HepG2 (cell line): ENCODE measurements at regions not wholly inside any gene's neighbourhood (a gene's known extent, or its start where the extent isn't known, plus 50 kb on each side); places are given as distances from the start of the nearest gene placed in this dataset.

Source experiments
- ATAC-seq: fragments of 200-7000 bp; cut with Tn5 transposase; 3 replicates; pipeline ENCODE4 v1.9.1; 2020; ENCODE audit warnings: mild to moderate bottlenecking, moderate library complexity
- BruUV-seq: library from RNA; stranded (reverse); fragments of 400-500 nt; replicated peaks from 2 replicates; lab custom pipeline; 2021; lab: Mats Ljungman, UMichigan
- CTCF ChIA-PET: fragments of 300-600 bp; formaldehyde crosslinking; extraction: SDS; loops from one replicate; lab custom pipeline; 2021; ENCODE audit warnings: low total read pairs, inconsistent platforms, low intra/inter-chr PET ratio; lab: Yijun Ruan, JAX
- POLR2A ChIA-PET: fragments of 350-600 bp; sonication (Branson Sonifier 250); formaldehyde crosslinking; loops from one replicate; lab custom pipeline; 2020; ENCODE audit warnings: antibody characterized with exemption, inconsistent platforms; lab: Yijun Ruan, JAX
- DNase-seq: peaks from one replicate; pipeline ENCODE4 v3.0.0-alpha.2; 2015; ENCODE audit warnings: low spot score
- FAIRE-seq: peaks from 3 replicates; lab custom pipeline; 2011; peaks lifted over from hg19 to GRCh38; lab: Jason Lieb, UNC
- H2AFZ ChIP-seq: one replicate; pipeline ENCODE4 v1.6.1; 2011; ENCODE audit warnings: low read length, inconsistent platforms
- H3K27ac ChIP-seq: fragments of 300-600 bp; 3 replicates; pipeline ENCODE4 v1.8.0; 2011; ENCODE audit warnings: mixed run types, mild to moderate bottlenecking, mixed read lengths, low read length, inconsistent platforms; ENCODE audit not compliant: insufficient read depth; ENCODE audit errors: extremely low read length
- H3K27me3 ChIP-seq, 2 experiments: fragments of 200-600 bp in 1 of 2; 2 replicates in 1 of 2; 3 replicates in 1 of 2; pipeline versions ENCODE4 v1.6.0 to v1.8.0; 2011; ENCODE audit warnings: low read length in 2 of 2, mild to moderate bottlenecking in 2 of 2, moderate library complexity in 2 of 2, inconsistent platforms in 1 of 2; ENCODE audit not compliant: insufficient read depth in 2 of 2, control insufficient read depth in 1 of 2
- H3K36me3 ChIP-seq, 2 experiments: fragments of 200-600 bp in 1 of 2; replicated peaks in 1 of 2; 2 replicates in 1 of 2; 3 replicates in 1 of 2; pipeline versions ENCODE4 v1.5.1 to v1.8.0; 2011; ENCODE audit warnings: low read length in 2 of 2, inconsistent platforms in 1 of 2; ENCODE audit not compliant: insufficient read depth in 2 of 2, control insufficient read depth in 1 of 2
- H3K4me1 ChIP-seq: 2 replicates; pipeline ENCODE4 v1.5.1; 2012; ENCODE audit warnings: low read length, inconsistent platforms; ENCODE audit not compliant: insufficient read depth
- H3K4me2 ChIP-seq: 2 replicates; pipeline ENCODE4 v1.6.0; 2011; ENCODE audit warnings: low read depth, low read length, inconsistent platforms
- H3K4me3 ChIP-seq, 3 experiments: fragments of 200-600 bp in 1 of 3; sonication (generic), shearing (Covaris generic) in 1 of 3; replicated peaks in 1 of 3; 2 replicates each; pipeline ENCODE4 v1.5.1; 2011 to 2016; ENCODE audit warnings: low read length in 3 of 3, inconsistent platforms in 2 of 3, low read depth in 2 of 3, mild to moderate bottlenecking in 2 of 3, control low read depth in 1 of 3, mixed read lengths in 1 of 3; ENCODE audit not compliant: insufficient read depth in 1 of 3
- H3K79me2 ChIP-seq: one replicate; pipeline ENCODE4 v1.6.1; 2011; ENCODE audit warnings: low read length, inconsistent platforms; ENCODE audit not compliant: insufficient read depth
- H3K9ac ChIP-seq: 2 replicates; pipeline ENCODE4 v1.6.0; 2011; ENCODE audit warnings: mild to moderate bottlenecking, low read depth, low read length, inconsistent platforms; ENCODE audit not compliant: insufficient read depth
- H3K9me3 ChIP-seq: 2 replicates; pipeline ENCODE4 v1.5.1; 2012; ENCODE audit warnings: mild to moderate bottlenecking, low read length
- H4K20me1 ChIP-seq: 2 replicates; pipeline ENCODE4 v1.6.0; 2011; ENCODE audit warnings: inconsistent platforms, mild to moderate bottlenecking, low read length, moderate library complexity; ENCODE audit not compliant: insufficient read depth
- ARNTL ChIP-seq: sonication (generic); formaldehyde crosslinking; IDR thresholded peaks from 2 replicates; pipeline ENCODE4 v1.4.0; 2020; ENCODE audit warnings: mild to moderate bottlenecking, missing genetic modification reagents
- ATF7 ChIP-seq, 2 experiments: fragments of 450-650 bp in 1 of 2; sonication (generic) in 1 of 2; formaldehyde crosslinking in 1 of 2; IDR thresholded peaks; 2 replicates each; pipeline versions ENCODE4 v1.4.0 to v1.6.1; 2016 to 2020; ENCODE audit warnings: antibody characterized with exemption in 1 of 2, mild to moderate bottlenecking in 1 of 2, missing genetic modification reagents in 1 of 2
- CREB1 ChIP-seq, 2 experiments: fragments of 450-650 bp in 1 of 2; IDR thresholded peaks; 2 replicates each; pipeline ENCODE4 v1.6.1; 2016 to 2017; ENCODE audit warnings: control low read depth in 1 of 2, mild to moderate bottlenecking in 1 of 2, missing compliant biosample characterization in 1 of 2, missing genetic modification characterization in 1 of 2
- EED ChIP-seq: sonication (generic); formaldehyde crosslinking; IDR thresholded peaks from 2 replicates; pipeline ENCODE4 v1.5.0; 2020; ENCODE audit warnings: mild to moderate bottlenecking, missing genetic modification reagents
- ELF3 ChIP-seq: IDR thresholded peaks from 2 replicates; pipeline ENCODE4 v1.6.1; 2016; ENCODE audit warnings: missing genetic modification reagents, missing compliant biosample characterization
- EP300 ChIP-seq, 3 experiments: sonication (generic) in 1 of 3; formaldehyde crosslinking in 1 of 3; IDR thresholded peaks; 2 replicates each; pipeline versions ENCODE4 v1.5.1 to v1.6.1; 2011 to 2020; ENCODE audit warnings: low read depth in 2 of 3, low read length in 2 of 3, borderline replicate concordance in 1 of 3, improper control_type of control experiment in 1 of 3, mild to moderate bottlenecking in 1 of 3, missing genetic modification reagents in 1 of 3, moderate library complexity in 1 of 3
- FLYWCH1 ChIP-seq: sonication (generic); formaldehyde crosslinking; IDR thresholded peaks from 2 replicates; pipeline ENCODE4 v1.8.1; 2023; ENCODE audit warnings: mild to moderate bottlenecking, missing genetic modification reagents
- GPN1 ChIP-seq: sonication (generic); formaldehyde crosslinking; IDR thresholded peaks from 2 replicates; pipeline ENCODE4 v1.5.1; 2020; ENCODE audit warnings: missing genetic modification reagents, borderline replicate concordance
- MTF2 ChIP-seq: sonication (generic); formaldehyde crosslinking; IDR thresholded peaks from 2 replicates; pipeline ENCODE4 v1.5.0; 2020; ENCODE audit warnings: missing genetic modification reagents, borderline replicate concordance
- PITX1 ChIP-seq: sonication (generic); formaldehyde crosslinking; IDR thresholded peaks from 2 replicates; pipeline ENCODE4 v1.5.1; 2020; ENCODE audit warnings: mild to moderate bottlenecking, missing genetic modification reagents
- SALL1 ChIP-seq: sonication (generic); formaldehyde crosslinking; IDR thresholded peaks from 2 replicates; pipeline ENCODE4 v1.8.0; 2022; ENCODE audit warnings: mild to moderate bottlenecking, missing genetic modification reagents
- TRIM24 ChIP-seq: sonication (generic); formaldehyde crosslinking; IDR thresholded peaks from 2 replicates; pipeline ENCODE4 v1.8.0; 2022; ENCODE audit warnings: mild to moderate bottlenecking, missing genetic modification reagents
- ZNF282 ChIP-seq: fragments of 450-650 bp; IDR thresholded peaks from 2 replicates; pipeline ENCODE4 v1.6.1; 2018; ENCODE audit not compliant: partially characterized antibody
- ZNF468 ChIP-seq: sonication (generic); formaldehyde crosslinking; IDR thresholded peaks from 2 replicates; pipeline ENCODE4 v1.8.0; 2022; ENCODE audit warnings: mild to moderate bottlenecking, moderate library complexity, missing genetic modification reagents
- ZNF562 ChIP-seq: sonication (generic); formaldehyde crosslinking; IDR thresholded peaks from 2 replicates; pipeline ENCODE4 v1.8.0; 2022; ENCODE audit warnings: missing genetic modification reagents, borderline replicate concordance
- ZNF569 ChIP-seq: sonication (generic); formaldehyde crosslinking; IDR thresholded peaks from 2 replicates; pipeline ENCODE4 v1.5.0; 2020; ENCODE audit warnings: mild to moderate bottlenecking, missing genetic modification reagents, moderate library complexity, borderline replicate concordance
- ZNF660 ChIP-seq: sonication (generic); formaldehyde crosslinking; IDR thresholded peaks from 2 replicates; pipeline ENCODE4 v1.5.1; 2020; ENCODE audit warnings: mild to moderate bottlenecking, low read depth, missing genetic modification reagents, borderline replicate concordance
- ZNF790 ChIP-seq: sonication (generic); formaldehyde crosslinking; IDR thresholded peaks from 2 replicates; pipeline ENCODE4 v1.8.0; 2022; ENCODE audit warnings: missing genetic modification reagents, mild to moderate bottlenecking, borderline replicate concordance
- WGBS: methylation state at CpG from one replicate; pipeline ENCODE4 v1.1.6; 2017; ENCODE audit warnings: low lambda C conversion rate; 5-methylcytosine and 5-hydroxymethylcytosine counted together
- in situ Hi-C: cut with HindIII; loops from 2 replicates; pipeline ENCODE4 v1.10.0; 2017; ENCODE audit warnings: low pct_unique_long_range_greater_than_20kb; ENCODE audit not compliant: extremely low pct_ligation_motif_present
- intact Hi-C: fragments of 100-400 bp; cut with micrococcal nuclease; formaldehyde crosslinking; loops from one replicate; pipeline ENCODE4 v1.10.0; 2022; ENCODE audit not compliant: unreplicated experiment

DNA sequence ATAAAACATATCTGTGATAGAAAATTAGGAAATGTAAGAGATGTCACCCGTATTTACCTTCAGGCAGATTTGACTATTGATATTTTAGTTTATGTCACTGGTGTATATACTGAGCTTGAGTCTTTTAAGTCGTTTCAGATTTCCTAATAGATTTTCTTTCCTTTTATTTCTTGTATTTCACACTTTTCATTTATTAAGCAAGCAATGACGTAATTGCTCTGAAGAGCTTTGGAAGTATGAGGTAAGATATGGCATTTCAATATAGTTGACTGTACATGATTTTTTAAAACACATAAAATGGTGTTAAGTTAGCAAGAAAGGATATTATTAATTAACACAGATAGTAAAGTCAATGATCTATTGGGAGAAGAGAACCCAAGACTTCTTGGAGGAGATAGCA is 652.6 kb downstream of the SORCS1 start:
- in situ Hi-C loops (no loop called here), intact Hi-C loops (no loop called here)
- no peak for ATAC-seq
- DNase-seq: no peak
- CTCF ChIA-PET: no interaction called here
- POLR2A ChIA-PET: no interaction called here
- Histone ChIP-seq H3K27ac (no peak overlapping the region), H3K4me2 (no peak overlapping the region), H4K20me1 (no peaks in the 10 kb centered on the region), H3K9me3 (peaks cover 71% of the 10 kb centered on the region), H3K27me3 (no peaks in the 10 kb centered on the region), H2AFZ (no peak overlapping the region), H3K4me3 (no peak overlapping the region), H3K79me2 (no peaks in the 10 kb centered on the region), H3K9ac (no peak overlapping the region), H3K4me1 (no peaks in the 10 kb centered on the region), H3K36me3 (no peaks in the 10 kb centered on the region)
- 1% methylated on average over 3 of the region's 3 CpGs for WGBS
- no TSS peak for BruUV-seq
- FAIRE-seq: no peak
- peak; percentile 93 for TF ChIP-seq ATF7 (IDR thresholded peaks at IDR 0.05)
- TF ChIP-seq ATF7 (CRISPR knock-in tag; IDR thresholded peaks at IDR 0.05): no peak
- no peak for TF ChIP-seq SALL1 (CRISPR knock-in tag)
- 0 out of 2 replicates have a peak, but pooled peaks have one; percentile 11 for TF ChIP-seq CREB1 (IDR thresholded peaks at IDR 0.05)
- TF ChIP-seq CREB1 (CRISPR knock-in tag; IDR thresholded peaks at IDR 0.05): no peak

DNA sequence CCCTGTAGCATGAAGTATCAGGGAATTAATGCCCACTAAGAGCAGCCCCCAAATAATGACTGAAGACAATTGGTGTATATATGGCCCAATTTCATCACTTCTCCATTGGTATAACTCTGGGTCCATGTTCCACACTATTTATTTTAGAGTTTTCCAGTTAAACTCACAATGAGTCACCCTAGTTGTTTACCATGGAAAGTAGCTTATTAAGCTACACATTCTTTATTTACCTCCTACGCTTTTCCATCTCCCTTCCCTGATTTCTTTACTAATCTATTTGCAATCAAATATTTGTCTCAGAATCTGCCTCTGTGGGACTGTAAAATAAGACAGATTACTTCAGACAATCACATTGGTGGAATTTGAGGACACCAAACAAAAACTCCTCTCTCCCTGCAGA is 655.6 kb downstream of the SORCS1 start:
- Histone ChIP-seq H3K9me3 (peaks cover 78% of the 10 kb centered on the region), H3K4me1 (no peaks in the 10 kb centered on the region), H3K79me2 (no peaks in the 10 kb centered on the region), H3K27me3 (no peaks in the 10 kb centered on the region), H2AFZ (no peak overlapping the region)
- no TSS peak for BruUV-seq
- intact Hi-C loops: no loop called here
- 10% methylated on average over 1 of the region's 1 CpG for WGBS
- no peak for FAIRE-seq
- TF ChIP-seq EP300 (IDR thresholded peaks at IDR 0.05; ENCODE audit: low read depth in 2 of 2, low read length in 2 of 2) (no peak), EP300 (CRISPR knock-in tag; IDR thresholded peaks at IDR 0.05; ENCODE audit: borderline replicate concordance) (no peak), PITX1 (CRISPR knock-in tag) (no peak), ZNF282 (no peak), ZNF562 (CRISPR knock-in tag) (no peak), FLYWCH1 (CRISPR knock-in tag) (no peak), TRIM24 (no peak), EED (no peak), ELF3 (CRISPR knock-in tag) (no peak), ZNF660 (no peak), ZNF569 (no peak), GPN1 (CRISPR knock-in tag) (no peak), ARNTL (CRISPR knock-in tag) (no peak), ZNF790 (no peak), ZNF468 (CRISPR knock-in tag) (no peak), MTF2 (CRISPR knock-in tag) (no peak)
- TF ChIP-seq, all 625 proteins: peak for 0
- no peak overlapping the region for H3K4me2 ChIP-seq
- DNase-seq (no peak), ATAC-seq (no peak)
- H4K20me1 ChIP-seq: no peaks in the 10 kb centered on the region
- POLR2A ChIA-PET: no interaction called here
- H3K36me3 ChIP-seq: no peaks in the 10 kb centered on the region
- H3K4me3 ChIP-seq: no peak overlapping the region
- CTCF ChIA-PET: no interaction called here
- in situ Hi-C loops: no loop called here
- no peak overlapping the region for H3K27ac ChIP-seq
- H3K9ac ChIP-seq: no peak overlapping the region
